NCI-H526 (cell line): ENCODE measurements at regions not wholly inside any gene's neighbourhood (a gene's known extent, or its start where the extent isn't known, plus 50 kb on each side); places are given as distances from the start of the nearest gene placed in this dataset.
"Not testable (repeated sequence)": the region's sequence is repeated elsewhere in the genome, so short reads cannot be mapped to it uniquely, and the experiment has no call there.

Experiments
- DNase-seq, 2 experiments: peaks; one replicate each; lab custom pipeline; 2025; lab: John Stamatoyannopoulos, UW

DNA sequence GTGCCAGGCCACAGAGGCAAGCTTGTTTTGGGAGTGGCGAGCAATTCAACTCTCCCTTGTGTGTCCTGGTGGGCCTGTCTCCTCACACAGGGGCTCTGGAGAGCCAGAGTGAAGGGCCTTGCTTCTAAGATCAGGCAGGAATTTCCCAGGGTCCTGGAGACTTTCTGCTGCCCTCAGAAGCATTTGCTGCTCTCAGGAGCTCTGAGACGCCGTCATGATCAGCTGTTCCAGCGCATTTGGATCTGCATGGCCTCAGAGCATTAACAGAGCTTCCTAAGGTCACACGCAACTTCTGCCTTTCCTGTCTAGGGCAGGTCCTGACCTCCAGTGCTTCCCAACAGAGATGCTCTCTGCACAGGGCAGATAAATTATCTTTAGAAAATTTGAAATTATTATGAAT lies 52.2 kb upstream of the C10orf90 start:
- no peak for DNase-seq

DNA sequence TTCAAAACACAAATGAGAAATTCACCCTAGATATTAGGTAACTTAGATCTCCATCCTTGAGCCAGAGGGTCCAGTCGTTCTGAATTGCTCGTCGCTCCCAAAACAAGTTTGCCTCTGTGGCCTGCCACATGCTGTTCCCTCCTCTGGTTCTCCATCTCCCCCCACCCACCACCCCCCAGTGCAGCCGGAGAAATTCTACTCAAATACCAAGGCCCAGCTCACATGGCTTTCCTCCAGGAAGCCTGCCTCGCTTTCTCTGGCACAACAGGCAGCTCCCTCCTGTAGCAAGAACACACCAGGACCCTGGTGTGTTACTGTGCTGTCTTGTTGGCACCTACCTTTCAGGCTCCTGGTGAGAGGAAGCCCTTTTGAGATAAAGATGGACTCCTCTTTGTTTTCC lies 52.7 kb upstream of the C10orf90 start:
- no peak for DNase-seq

DNA sequence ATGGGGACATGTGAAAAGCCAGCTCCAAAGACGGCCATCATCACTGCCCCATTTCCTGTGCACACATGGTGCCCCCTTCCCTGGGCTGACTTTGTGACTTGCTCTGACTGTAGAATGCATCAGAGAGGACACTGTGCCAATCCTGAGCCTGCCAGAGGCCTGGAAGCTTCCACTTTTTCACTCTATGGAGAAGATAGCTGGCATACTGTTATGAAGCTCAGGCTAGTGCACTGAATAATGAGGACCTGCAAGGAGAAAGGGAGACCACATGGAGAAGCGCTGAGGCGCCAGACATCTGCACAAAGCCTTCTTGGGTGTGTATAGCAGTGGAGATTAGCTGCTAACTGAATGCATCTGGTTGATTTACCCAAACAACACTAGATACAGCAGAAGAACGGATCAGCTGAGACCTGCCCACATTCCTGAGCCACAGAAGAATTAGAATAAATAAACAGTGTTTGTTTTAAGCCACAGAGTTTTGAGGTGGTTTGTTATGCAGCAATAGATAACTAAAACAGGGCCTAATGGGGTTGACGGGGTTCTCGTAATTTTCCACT lies 58.9 kb upstream of the C10orf90 start:
- DNase-seq = no peak

DNA sequence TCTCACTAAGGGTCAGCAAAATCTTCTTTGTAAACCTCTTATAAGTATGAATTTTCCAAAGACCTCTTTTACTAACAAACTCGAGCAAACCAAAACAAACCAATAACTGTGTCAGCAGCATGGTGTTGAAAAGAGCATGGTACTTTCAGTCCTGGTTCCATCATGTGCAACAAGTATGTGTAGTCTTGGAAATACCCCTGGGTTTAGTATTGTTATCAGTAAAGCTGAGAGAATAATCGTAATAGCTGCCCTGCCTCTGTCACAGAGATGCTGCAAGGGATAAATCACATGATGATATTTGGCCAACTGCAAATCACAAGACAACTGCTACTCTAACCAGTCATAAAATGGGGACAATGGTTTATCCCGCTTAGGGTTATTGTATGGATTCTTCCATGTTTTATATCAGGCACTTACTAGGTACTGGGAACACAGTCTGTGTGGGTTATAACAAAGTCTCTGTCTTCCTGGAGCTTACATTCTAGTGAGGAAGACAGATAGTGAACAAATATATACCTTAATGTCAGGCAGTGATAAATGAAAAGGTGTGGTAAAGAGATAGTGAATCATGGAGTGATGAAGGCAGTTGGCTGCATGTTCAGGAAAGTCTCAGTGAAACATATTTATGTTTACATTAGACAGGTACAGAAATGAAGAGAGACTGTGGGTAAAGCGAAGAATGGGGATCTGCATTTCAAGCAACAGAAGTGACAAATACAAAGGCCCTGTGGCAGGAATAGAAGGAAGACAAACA lies 60.5 kb upstream of the C10orf90 start:
- DNase-seq = no peak

DNA sequence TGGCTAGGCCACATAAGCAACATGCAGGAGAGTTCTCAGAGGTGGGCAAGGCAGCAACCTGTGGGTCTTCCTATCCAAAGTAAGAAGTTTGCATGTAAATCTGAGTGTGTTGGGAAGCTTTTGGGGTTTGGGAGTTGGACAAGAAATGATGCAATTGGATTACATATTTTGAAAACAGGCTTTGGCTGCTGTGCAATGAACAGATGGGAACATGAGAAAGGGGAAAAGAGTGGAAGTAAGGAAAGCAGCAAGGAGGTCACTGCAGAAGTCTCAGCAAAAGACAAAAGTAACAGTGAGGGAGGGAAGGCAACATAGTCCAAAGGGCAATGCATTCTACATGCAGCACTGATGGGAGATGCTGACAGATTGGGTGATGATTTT lies 61.1 kb upstream of the C10orf90 start:
- no peak for DNase-seq

DNA sequence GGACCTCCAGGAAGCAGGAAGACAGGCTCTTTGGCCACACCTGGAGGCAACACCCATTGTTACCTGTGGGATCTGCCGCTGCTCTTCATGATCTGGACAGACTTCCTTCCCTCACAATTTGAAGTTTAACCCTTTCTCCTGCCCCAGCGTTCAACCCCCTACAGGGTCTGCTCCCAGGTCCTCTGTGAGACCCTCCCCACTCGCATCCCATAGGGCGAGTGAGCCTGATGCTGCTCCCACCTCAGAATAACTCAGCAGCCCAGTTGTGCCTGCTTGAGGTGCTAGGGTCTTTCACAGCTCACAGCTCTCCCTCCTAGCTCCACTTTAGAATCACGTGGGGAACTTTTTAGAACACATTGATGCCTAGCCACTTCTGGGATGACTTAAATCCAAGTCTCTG lies 61.8 kb upstream of the C10orf90 start:
- DNase-seq = no peak

DNA sequence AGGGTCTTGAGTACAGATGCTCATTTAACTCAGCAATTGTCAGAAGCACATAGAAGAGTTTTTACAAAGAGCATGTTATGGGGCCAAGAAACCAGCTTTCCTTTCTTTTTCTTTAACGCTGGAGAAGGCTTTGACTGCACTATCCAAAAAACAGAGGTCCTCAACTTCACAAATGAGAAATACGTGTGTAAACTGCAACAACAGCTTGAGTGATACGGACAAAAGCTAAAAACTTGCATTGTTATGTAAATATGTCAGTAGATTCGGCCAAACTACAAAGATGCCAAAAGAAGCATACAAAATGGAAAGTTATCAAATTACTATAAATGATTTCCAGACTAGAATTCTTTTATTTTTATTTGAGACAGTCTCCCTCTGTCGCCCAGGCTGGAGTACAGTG lies 62.4 kb upstream of the C10orf90 start:
- no peak for DNase-seq

DNA sequence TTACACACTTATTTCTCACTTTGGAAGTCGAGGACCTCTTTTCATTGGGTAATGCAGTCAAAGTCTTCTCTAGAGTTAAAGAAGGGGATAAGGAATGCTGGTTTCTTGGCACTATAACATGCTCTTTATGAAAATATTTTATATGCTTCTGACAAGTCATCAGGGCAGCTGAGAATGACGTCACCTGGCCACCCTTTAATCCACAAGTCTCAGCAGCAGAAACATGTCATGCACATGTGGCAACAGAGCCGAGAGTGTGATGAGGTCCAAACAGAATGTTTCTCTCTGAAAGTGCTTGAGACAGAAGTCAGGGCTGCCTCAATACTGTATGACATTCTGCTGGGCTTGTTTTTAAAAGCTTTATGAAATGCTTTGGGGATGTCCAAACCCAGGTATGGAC lies 63.5 kb upstream of the C10orf90 start:
- no peak for DNase-seq

DNA sequence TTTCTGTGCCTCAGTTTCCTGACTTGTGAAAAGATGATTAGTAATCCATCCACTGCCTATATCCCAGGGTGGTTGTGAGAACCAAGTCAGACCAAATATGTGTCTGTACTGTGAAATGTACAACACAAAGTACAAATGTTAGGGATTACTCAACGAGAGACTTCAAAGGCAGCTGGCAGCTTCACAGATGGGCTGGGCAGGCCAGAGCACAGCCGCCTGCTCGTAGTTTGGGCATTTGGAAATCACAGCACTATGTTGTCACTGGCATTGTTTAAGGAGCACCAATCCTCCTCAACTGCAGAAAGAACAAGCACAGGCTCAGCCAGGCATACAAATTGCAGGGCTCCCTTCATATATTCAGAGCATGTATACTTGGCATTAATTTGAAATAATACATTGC lies 64.5 kb upstream of the C10orf90 start:
- no peak for DNase-seq

DNA sequence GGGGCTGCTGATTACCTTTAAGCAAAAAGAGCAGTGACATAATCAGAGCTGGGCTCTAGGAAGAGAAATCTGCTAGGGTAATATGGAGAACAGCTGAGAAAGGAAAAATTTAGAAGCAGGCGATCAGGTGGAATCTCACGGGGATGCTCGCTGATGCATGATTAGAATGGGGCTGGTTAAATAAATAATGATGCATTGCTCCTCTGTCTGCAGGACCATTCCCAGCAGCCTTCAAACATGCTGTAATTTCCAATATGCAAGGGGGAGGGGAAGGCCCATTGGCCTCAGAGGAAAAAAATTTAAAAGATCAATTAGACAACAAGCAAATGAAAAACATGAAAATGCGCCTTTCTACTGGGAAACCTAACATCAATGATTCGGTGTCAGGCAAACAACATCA lies 65.6 kb upstream of the C10orf90 start:
- no peak for DNase-seq

DNA sequence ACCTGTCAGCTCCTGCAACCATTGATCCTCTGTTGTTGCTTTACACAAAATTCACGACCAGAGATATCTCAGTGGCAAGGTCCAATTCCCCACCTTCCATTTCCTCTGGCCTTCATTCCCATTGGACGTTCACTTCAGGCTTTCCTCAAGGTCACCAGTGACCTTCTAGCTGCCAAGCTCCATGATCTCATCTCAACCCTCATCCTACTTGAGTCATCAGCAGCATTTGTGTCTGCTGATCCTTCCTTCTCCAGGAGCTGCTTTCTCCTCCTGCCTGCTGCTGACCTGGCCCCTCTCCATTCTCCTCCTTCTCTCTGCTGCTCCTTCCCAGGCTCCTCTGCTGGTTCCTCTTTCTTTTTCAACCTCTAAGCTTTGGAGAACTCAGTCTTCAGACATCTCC lies 66.2 kb upstream of the C10orf90 start:
- DNase-seq = no peak

DNA sequence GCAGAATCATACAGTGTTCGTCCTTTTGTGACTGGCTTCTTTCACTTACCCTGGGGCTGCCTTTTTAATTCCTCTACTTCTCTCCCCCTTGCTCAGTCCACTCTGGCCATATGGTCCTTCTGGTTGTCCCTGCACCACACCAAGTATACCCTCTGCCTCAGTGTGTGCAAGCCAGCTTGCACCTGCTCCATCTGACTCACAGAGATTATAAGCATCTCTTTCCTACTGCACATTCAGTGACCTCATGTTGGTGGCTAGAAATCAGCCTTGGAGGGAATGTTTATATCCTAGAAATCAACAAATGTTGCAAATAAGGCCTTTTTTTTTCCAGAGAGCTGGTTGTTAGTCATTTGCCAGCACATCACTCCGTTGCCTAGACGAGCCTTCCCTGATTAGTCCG lies 67.5 kb upstream of the C10orf90 start:
- DNase-seq = no peak

DNA sequence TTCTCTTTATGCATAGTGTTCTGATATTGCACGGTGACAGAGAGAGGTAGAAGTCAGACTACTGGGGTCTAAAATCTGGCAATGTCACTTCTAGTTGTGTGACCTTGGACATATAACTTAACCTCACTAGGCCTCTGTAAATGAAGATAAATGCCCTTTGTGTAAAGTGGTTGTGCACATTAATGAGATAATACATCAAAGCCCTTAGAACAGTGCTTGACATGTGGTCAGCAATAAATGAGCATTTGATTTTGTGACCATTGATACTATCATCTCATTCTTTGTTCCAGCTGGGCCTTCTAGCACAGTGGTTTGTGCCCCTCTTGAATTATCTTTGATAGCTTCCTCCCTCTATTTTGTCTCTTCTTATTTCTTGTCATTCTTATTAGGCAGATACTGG lies 74.1 kb upstream of the C10orf90 start:
- no peak for DNase-seq

DNA sequence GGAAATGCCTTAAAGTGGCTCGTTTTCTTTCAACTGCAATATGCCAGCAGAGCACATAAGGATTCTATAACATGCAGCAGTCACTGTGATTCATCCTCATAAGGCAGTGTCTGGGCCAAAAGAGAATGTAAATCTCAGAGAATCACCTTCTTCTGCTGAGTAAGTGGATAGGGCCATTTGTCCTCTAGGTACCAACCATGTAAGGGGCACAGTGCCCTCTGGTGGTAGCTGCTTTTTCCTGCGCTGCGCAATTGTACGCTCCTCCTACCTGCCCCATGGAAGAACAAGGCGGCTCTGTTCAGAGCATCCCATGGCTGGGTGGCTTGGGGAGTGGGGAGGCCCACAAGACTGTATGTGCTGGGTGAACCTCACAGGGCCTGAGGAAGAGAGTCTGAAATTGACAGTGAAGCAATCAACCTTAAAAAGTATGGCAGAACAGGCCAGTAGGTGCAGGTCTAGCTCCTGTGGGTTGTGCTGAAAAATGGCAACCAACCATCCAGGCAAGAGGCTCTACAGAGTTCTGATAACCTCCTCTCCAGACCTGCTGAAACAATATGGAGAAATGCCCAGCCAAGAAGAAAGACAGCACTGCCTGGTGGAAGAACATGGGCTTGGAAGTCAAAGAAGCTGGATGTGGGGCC lies 78.6 kb upstream of the C10orf90 start:
- peak; percentile 29 to 69 for DNase-seq

DNA sequence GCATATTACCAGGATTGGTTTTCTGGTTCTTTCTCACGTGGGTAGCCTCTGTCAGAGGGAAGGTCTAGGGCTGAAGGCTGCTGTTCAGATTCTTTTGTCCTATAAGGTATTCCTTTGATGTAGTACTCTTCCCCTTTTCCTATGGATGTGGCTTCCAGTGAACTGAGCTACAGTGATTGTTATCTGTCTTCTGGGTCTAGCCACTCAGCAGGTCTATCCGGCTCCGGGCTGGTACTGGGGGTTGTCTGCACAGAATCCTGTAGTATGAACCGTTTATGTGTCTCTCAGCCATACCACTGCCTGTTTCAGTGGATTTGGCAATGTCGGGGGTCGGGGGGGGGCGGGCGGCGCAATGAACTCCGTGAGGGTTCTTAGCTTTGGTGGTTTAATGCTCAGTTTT lies 84.5 kb upstream of the C10orf90 start:
- DNase-seq = no peak

DNA sequence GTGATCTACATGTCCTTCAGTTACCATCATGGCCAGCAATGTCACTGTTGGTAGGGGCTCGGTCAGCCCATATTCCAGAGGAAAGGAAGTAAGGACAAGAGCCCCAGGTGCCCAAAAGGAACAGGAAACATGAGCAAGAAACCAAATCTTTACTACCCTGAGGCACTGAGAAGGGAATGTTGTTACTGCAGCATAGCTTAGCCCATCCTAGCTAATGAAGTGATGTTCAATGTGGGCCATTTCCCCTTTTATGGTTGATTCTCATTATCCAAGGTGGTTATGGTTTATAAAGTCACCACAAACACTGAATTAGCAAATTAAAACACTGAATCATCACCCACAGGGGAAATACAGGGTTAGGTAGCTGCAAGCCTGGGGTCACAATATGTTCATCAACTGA lies 88.4 kb upstream of the C10orf90 start:
- no peak for DNase-seq

DNA sequence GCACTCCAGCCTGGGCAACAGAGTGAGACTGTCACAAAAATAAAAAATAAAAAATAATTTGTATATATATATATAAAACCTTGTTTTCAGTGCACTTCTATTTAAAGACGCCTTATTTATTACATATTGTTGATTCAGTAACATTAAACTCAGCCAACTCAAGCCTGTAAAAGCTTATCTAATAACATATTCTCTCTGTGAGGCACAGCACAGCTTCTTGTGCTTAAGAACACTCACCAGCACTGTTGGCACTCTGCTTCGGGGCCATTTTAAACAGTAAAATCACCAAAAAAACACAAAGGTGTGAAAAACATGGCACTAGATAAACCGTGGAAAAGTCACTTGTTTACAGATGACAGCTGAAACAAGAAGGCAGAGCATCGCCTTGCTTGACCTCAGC lies 89.0 kb upstream of the C10orf90 start:
- no peak for DNase-seq

DNA sequence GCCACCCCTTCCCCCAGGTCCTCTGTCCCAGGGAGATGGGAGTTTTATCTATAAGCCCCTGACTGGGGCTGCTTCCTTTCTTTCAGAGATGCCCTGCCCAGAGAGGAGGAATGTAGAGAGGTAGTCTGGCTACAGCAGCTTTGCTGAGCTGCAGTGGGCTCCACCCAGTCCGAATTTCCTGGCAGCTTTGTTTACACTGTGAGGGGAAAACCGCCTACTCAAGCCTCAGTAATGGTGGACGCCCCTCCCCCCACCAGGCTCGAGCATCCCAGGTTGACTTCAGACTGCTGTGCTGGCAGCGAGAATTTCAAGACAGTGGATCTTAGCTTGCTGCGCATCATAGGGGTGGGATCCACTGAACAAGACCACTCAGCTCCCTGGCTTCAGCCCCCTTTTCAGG lies 96.2 kb upstream of the C10orf90 start:
- not testable (repeated sequence) for DNase-seq

DNA sequence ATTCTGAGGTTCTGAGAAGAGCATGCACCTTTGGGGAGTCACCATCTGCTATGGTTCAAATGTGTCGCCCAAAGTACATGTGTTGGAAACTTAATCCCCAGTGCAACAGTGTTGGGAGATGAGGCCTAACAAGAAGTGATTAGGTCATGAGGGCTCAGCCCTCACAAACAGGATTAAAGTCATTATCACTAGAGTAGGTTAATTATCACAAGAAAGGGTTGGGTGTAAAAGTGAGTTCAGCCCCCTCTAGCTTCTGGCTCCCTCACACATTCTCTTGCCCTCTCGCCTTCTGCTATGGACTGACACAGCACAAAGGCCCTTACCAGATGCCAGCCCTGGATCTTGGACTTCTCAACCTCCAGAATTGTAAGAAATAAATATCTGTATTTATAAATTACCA lies 100.3 kb upstream of the C10orf90 start:
- no peak for DNase-seq

DNA sequence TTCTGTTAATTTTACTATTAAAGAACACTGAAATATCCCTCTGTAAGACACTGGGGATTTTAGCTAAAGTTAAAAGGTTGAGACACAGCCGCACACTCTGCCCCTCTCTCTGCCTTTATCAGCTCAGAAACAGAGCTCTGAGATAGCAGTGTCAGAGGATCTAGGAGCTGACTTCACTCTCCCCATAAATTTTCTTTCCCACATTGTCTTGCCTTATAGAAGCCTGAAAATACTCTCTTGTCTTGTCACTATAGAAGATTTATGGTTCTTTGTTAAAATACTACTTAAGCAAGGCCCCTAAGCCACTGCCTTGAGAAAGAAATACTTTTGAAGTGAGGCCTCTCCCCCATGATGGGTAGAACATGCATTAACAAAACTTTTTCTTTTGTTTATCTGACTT lies 105.7 kb upstream of the C10orf90 start:
- no peak for DNase-seq

DNA sequence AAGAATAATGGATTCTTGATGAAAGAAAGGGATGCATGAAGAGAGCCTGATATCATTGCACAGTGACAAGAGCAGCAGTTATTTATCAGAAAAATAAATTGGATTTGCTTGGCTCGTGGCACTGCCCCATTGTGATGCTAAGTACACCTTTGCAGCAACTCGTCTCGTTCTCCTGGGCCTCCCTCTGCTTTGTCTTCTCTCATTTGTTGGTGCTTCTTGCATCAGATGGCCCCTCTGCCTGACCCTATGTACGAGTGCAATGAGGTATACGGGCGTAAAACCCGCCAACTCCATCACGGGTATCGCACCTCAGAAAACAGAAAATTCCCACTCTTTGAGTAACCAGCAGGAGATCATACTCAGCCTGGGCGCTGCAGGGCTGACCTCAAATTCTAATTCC lies 107.2 kb upstream of the C10orf90 start:
- no peak for DNase-seq

DNA sequence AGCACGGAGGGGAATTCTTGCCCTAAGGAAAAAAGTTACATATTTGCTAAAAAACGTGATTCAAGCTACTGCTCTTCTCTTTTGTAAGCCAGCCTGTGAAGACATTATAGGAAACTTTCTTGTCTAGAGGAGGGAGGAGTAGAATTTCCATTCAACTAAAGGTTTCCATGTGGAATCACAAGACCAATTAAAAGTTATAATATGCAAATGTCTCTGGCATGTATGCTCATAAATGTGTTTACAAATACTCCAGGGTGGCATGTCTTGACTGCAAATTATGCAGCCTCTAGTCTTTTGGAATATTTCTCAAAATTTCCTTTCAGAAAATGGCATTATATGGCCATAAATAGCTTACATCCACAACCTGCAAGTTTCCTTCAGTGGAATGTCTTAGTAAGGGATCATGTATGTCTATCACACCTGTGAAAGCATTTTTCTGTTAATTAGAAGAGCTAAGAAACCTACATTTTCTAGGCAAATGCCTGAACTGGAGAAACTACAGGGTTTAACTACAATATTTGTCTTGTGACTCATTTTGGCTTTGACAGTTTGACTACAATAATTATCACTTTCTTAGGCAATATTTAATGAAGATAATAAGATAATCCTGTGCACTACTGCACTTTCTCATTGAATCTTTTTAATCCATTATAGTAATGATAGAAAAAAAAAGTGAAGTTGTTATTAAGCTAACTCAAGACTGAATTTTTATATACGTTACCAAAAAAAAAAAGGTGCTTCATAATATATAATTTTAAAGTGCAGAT lies 111.1 kb upstream of the C10orf90 start:
- DNase-seq = no peak
